HG02981 (cell line): ENCODE measurements at regions not wholly inside any gene's neighbourhood (a gene's known extent, or its start where the extent isn't known, plus 50 kb on each side); places are given as distances from the start of the nearest gene placed in this dataset.
A peak's percentile ranks its signal among the peaks of the same experiment; 100 is the strongest.

ENCODE experiments used
- ATAC-seq: cut with Tn5 transposase; IDR thresholded peaks from one replicate; pipeline ENCODE4 v1.9.1; 2021; ENCODE audit warnings: mild to moderate bottlenecking, moderate library complexity; ENCODE audit not compliant: unreplicated experiment

DNA sequence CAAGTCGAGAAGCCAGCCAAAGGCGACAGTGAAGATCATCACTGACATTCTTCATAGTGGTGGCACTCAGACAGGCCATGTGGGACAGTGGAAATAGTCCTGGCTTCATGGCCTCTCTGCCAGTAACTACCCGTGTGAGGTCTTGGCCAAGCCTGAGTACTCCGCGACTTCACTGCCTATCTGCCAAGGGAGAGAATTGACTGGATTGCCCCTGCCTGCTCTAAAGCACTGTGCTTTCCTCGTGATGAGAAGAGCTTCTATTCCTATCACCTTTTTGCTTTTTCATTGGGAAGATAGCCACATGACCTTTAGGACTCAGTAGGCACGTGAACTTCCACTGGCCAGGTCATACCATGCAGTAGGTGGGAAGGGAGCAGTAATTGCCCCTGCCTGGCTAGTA is 239.3 kb downstream of the HAUS1 start:
- ATAC-seq: no peak

DNA sequence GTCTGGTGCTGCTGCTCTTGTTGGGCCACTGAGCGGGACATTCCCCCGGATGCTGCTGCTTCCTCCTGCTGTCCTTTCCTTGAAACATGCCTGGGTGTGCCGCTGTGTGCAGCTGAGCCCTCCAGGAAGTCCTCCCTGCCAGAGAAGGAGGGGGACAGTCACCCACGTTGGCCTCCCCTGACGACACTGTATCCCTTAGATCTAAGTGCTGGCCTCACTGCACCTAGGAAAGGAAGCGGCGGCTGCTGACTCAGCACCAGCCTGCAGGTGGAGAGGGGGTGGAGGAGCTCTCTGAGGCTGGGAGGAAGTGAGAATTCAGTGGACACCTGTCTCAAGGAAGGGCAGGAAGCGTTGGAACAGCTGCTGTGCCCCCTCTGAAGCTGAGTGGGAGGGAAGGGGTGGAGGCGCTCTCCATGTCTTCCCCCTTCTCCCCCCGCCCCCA is 239.8 kb downstream of the HAUS1 start:
- ATAC-seq: peak; percentile 76

DNA sequence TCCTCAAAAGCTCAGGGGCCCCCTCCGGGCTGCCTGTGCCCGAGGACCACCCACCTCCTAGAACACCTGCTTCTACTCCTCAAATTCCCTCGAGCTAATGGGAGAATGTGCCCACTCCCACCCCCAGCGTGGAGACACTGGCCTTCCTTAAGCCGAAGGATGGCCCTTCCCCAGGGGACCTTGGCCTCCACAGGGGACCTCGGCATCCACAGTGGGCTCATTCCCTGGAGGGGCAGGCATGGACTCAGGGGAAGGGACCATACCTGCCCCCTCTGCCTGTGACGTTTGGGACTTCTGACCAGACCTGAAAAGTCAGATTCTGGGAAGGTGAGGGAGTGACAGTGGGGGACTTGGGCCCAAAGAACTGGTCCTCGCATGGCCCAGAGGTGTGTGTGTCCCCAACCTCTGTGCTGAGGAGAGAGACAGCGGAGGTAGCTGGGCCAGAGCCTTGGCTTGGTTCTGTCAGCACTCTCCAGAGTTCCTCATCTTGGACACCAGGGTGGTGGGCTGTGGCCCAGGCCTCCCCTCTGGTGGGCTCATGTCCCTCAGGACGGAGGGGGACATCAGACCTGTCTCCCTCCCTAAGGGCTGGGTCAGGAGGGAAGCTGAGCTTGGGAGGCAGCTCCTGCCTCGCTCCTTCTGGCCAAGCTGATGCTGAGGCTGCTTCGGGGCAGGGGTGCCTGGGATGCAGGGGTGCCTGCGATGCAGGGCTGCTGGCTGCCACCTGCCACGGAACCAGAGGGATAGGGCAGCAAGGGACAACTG is 240.4 kb downstream of the HAUS1 start:
- ATAC-seq: no peak

DNA sequence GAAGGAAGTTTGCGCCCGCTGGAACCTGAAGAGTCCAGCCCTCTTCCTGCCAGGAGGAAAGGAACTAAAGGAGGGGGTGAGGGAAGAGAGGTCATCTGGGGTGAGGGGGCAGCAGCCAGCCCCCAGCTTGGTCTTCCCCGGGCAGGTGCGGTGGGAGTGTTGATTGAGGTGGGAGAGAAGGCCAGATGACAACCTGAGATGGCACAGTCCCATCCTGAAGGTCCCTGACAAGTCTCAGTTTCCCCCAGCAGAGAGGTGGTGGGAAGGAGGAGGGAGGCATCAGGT is 240.9 kb downstream of the HAUS1 start:
- ATAC-seq: no peak

DNA sequence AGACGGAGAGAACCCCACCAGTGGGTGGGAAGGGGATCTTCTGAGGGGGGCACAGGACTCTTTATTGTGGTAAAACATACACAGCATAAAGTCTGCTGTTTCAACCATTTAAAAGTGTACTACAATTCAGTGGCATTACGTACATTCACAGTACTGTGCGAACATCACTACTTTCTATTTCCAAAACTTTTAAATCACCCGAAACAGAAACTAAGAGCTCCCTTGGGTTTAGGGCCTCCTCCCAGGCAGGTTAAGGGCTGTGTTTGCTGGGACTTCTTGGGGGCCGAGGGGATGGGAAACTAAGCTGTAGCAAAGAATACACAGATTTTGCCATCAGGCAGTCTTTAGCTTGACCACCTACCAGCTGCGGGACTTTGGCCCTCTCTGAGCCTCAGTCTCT is 242.0 kb downstream of the HAUS1 start:
- ATAC-seq: peak; percentile 49

DNA sequence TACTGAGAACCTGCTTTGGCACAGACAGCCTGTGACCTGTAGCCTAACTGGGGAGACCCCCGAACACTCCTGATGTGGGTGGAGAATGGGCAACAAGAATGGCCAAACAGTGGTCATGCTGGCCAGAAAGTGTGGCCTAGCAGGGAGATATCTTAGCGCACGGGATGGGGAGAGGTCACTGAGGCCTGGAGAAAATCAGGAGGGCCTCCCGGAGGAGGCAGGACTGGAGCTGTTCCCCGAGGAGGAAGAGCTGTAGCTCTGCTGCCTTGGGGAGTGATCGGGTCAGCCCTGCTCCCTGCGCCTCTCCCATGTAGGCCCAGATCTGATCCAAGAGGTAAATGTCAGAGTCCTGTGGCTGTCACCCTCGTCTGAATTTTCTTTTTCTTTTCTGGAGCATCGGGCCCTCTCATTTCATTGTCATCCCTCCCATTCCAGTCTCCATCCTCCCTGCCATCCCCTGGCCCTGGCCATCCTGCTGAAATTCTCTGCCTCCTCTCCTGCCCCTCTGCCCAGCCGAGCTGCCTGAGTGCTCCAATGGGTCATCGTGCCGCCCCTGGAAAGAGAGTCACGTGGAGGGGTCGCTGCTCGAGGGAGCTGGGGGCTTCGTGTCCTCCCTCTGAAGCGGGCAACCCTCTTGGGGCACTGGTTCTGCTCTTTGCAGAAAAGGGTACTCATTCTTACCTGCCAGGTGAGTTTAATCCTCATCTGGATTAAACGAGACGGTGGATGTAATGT is 242.9 kb downstream of the HAUS1 start:
- ATAC-seq: no peak

DNA sequence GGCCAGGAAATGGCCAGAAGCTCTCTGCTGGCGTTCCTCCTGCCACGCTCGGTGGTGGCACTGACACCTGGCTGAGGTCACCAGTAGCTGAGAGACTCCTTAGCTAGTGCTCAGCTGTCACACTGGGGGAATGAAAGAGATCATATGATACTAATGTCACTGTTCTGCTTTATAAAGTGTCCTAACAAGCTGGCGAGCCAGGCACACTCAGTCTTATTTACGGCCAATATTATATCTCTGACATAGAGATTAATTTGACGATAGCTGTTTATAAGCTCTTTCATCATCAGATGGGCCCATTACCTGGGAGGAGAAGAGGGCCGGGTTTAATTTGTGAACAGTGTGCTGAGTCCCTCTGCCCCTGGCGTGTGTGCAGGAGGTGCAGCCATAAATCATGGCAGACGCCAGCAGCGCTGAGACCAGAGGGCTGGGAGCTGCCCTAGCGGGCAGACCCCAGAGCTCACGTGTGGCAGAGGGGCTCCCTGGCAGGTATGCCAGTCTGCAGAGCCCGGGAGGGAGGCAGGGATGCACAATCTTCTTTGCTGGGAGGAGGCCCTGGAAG is 246.5 kb downstream of the HAUS1 start:
- ATAC-seq: no peak

DNA sequence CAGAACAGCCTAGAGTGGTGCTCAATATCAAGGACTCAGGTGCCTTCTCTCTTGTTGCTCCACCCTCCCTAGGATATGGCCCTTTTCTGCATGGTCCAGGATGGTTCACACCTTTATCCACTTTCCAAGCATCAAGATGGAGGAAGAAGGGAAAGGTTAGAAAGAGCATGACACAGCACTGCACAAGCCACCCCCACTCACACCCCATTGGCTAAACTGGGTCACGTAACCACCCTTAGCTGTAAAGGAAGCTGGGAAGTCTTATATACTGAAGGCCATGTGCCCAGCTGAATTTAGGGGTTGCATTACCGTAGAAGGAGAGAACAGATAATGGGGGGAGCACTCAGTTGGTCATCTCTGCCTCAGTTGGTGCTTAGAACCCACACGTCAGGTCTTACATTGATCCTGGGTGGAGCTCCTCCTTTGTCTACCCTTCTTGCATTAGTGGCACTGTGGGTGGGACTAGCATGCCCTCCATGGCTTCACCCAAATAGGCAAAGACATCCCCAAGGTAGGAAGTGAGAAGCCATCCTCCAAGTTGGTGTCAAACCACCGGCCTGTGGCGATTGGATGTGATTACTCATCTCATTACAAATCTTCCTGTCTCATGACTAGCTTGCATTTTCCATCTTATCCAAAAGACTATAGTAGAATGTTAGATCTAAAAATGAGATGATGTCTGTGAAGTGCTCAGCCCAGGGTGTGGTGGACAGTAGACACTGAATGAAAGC is 248.5 kb downstream of the HAUS1 start:
- no peak for ATAC-seq

DNA sequence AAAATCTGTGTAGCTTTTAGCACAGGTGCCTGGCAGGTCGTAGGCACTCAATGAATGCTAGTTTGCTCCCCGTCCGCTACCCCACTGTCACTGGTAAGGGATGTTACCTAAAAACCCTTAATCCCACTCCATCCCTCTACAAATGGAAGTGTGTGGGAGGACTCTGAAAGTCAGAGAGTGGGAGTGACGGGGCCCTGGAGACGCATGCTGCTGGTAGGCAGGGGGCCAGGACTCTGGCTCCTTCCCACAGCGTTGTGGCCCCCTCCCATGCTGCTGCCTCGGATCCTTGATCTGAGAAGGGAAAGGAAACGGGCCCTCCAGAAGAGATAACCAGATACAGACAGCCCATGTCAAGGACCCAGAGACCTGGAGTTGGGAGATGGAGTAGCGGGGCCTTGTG is 249.3 kb downstream of the HAUS1 start:
- no peak for ATAC-seq

DNA sequence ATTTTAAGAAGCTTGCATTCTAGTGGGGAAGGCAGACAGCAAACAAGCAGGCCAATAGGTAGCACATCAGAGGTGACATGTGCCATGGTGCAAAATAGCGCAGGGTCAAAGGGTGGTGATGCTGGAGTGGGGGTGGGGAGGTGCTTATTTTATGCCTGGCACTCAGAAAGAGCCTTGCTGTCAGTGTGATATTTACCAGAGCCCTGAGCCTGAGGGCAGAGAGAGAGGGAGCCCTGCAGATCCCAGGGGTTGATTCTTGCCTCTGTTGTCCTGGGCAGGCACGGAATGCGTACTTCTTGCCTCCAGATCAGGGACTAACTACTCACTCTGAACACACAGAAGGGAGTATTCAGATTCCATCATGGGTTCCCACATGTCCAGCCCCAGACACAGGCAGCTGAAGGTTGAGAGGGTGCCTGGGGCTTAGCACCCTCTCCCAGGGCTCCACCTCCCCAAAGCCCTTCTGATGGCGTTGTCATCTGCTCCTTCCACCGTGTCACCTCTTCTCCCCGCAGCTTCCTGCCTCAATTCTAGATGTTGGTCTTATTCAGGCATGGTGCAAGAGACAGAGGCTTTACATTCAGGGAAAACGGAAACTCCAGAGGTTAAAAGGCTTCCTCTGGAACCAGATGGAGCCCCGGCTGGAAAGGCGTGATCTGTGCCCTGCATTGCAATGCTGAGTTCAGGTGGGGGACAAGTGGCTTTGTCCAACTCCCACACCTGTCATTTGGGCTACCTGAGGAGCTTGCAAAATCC is 252.3 kb downstream of the HAUS1 start:
- no peak for ATAC-seq

DNA sequence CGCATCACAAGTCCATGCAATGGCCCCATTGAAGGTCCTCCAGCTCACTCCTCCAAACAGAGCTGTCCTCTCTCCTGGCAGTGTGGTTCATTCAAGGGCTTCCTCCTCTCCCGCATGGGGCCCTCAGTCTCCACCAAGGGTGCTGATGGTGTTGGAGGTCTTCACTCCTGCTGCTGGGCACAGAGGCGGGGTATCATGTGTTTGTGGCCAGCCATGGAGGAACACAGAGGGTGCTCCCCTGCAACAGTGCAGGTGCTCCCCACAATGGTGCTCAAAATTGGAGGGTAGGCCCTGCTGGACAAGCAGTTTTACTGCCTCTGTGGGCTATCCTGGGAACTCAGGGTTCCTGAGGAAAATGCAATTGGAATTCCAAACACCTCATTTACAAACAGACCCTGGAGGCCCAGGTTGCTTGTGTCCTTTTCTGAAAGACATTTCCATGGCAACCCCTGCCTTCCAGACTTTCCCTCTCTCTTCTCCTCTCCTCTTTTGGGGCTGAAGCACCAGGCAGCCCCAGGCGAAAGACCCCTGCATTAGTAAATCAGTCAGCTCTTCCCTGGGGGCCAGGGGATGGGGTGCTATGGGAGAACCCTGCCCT is 256.0 kb downstream of the HAUS1 start:
- ATAC-seq: no peak

DNA sequence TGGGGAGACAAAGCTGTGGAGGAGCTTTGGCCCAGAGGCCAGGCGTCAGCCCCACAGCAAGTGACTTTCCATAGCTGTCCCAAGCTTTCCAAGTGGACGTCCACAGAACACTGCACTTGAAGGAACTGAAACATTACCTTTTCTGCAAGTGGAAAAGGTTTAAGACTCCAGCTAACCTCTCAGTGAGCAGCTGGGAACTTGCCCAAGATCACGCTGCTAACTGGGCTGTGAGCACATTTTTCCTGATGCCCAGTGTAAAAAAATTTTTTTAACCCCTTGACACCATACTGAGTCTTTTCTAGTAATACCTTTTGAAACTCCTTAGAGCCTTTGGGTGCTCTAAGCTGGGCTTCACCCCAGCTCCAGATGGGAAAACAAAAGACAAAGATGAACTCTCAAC is 256.7 kb downstream of the HAUS1 start:
- no peak for ATAC-seq

DNA sequence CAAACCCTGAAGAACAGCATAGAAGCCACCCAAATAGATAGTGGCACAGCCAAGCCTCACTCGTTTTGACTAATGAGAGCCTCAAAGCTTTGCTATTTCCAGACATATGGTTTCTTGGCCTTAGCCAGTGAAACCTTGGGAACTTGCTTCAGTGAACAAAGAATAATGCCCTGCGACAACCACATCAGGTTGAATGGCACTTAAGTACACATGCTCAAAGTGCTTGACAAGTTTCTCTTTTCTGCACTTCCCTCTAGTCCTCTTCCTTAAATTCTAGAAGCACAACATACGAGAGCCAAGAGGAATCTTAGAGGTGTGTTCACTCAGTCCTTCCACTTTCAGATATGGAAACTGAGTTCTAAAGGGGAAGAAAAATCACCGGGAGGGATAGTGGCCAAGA is 258.3 kb downstream of the HAUS1 start:
- ATAC-seq: no peak

DNA sequence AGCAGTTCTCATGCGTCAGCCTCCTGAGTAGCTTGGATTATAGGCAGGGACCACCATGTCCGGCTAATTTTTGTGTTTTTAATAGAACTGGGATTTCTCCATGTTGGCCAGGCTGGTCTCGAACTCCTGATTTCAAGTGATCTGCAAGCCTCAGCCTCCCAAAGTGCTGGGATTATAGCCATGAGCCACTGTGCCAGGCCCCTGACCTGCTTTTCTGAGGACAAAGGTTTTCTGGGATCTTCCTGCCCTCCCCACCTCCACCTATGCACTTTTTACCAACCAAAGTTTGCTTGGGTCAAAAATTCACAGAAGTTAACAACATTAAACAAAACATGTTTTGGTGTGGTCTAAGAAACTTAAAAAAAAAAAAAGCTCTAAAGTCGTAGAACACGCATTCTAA is 259.9 kb downstream of the HAUS1 start:
- no peak for ATAC-seq

DNA sequence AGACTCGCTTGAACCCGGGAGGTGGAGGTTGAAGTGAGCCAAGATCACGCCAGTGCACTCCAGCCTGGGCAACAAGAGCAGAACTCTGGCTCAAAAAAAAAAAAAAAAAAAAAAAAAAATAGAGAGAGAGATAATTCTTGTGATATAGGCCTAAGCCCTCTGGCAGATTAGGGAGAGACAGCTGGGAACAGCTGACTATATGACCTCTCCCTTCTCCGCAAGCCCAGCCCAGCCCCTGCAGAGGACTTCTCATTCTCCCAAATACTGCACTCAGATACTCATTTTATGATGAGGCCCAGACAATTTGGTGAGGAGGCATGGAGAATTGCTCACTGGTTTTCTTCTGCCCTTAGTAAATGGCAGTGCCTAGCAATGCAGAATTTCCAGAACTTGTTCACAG is 262.0 kb downstream of the HAUS1 start:
- ATAC-seq: no peak

DNA sequence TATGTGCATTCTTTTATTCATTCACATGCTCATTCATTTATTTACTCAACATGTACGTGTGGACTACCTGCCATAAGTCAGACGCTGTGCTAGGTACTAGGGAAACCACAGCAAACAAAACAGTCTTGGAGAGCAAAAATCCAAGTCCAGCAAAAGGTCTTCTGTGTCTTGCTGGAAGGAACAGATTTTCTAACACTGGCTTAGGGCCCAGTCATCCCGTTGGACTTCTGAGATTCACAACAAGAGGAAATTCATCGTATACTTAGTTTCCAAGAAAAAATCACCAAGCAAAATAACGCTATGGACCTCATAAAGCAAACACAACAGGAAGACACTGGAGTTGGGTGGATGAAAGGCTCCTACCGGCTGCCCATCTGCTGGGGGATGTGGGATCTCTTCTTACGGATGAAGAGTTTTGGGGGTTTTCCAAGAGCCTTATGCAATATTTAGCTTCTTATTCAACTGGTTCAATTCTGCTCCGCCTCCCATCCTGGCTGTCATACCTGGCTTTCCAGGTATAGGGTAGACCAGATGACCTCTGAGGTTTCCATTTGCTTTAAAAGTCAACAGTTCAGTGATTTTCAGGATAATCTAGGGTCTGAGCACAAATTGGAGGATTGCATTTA is 262.7 kb downstream of the HAUS1 start:
- no peak for ATAC-seq

DNA sequence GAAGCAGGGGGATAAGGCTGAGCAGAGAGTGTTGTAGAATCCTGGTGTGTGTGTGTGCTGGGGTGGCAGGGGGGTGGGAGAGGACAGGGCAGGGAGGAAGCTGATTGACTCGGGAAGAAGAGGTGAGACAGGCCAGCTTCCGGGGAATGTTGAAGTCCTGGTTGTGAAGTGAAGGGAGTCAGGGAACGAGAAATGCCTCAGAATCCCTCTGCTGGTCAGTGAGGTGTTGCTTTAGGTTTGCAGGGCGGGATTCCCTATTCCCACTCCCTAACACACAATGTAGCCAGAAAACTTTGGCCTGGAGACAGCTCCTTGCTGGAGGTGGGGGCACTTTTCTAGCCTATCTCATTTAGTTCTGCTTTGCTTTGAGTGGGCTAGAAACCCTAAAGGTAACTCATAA is 265.1 kb downstream of the HAUS1 start:
- ATAC-seq: no peak

DNA sequence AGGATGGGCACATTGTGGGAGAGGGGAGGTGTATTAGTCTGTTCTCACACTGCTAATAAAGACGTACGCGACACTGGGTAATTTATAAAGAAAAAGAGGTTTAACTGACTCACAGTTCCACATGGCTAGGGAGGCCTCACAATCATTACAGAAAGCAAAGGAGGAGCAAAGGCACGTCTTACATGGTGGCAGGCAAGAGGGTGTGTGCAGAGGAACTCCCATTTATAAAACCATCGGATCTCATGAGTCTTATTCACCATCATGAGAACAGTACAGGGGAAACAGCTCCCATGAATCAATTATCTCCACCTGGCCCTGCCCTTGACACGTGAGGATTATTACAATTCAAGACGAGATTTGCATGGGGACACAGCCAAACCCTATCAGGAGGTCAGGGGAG is 266.7 kb downstream of the HAUS1 start:
- ATAC-seq: no peak

DNA sequence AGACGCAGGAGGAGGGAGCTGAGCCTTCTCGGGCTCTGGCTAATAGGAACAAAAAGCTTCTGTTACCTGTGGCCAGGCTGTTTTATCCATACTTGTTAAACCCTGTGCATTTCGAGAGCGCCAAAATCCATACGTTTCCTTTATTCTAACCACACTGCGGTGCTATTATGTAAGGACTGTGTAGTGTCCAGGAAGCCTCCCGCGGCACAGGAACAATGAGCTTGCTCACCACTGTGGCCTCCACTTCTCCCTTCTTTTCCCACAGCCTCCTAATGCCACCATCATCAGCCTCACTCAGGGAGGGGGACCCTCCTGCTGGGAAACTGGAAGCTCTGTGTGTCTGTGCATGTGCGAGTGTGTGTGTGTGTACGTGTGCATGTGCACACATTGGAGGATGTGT is 268.5 kb downstream of the HAUS1 start:
- no peak for ATAC-seq

DNA sequence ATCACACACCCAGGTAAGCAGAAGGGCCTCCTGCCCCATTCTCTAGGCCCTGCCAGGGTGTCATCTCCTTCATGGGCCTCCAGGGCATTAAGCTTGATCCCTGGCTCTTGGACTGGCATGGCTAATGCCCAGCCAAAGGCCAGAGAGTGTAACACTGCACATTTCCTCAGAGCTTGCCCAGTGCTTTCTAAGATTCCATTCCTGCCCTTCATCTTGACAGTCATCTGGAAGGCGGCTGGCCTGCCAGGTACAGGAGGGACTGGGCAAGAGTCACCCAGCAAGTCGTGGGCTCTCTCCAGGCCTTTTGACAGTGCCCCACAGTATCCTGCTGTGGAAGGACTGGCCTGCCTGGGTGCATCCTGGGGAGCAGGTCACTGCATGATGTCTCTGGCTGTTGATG is 268.9 kb downstream of the HAUS1 start:
- no peak for ATAC-seq
